BE2C (cell line): ENCODE measurements at regions not wholly inside any gene's neighbourhood (a gene's known extent, or its start where the extent isn't known, plus 50 kb on each side); places are given as distances from the start of the nearest gene placed in this dataset.
"Not testable (repeated sequence)": the region's sequence is repeated elsewhere in the genome, so short reads cannot be mapped to it uniquely, and the experiment has no call there.

Source experiments
- DNase-seq: peaks from one replicate; pipeline ENCODE4 v3.0.0-alpha.2; 2020
- H3K27me3 ChIP-seq: fragments of 250-450 bp; sonication (Bioruptor Pico); 2 replicates; pipeline ENCODE4 v1.5.1; 2020; ENCODE audit warnings: mild to moderate bottlenecking
- H3K36me3 ChIP-seq: fragments of 250-450 bp; sonication (Bioruptor Pico); 2 replicates; pipeline ENCODE4 v1.5.1; 2020; ENCODE audit warnings: mild to moderate bottlenecking
- H3K4me1 ChIP-seq: fragments of 250-450 bp; sonication (Bioruptor Pico); 2 replicates; pipeline ENCODE4 v1.5.1; 2020
- H3K4me3 ChIP-seq: 2 replicates; pipeline ENCODE4 v1.5.1; 2011; ENCODE audit warnings: low read depth, low read length
- H3K9me3 ChIP-seq: fragments of 250-450 bp; sonication (Bioruptor Pico); 2 replicates; pipeline ENCODE4 v1.5.1; 2020
- TF ChIP-seq, protein P1 (sequence below): IDR thresholded peaks from 2 replicates; pipeline ENCODE4 v1.5.1; 2012; ENCODE audit warnings: mild to moderate bottlenecking, low read depth, low read length

- no peaks in the 10 kb centered on the region for H3K4me1 ChIP-seq
- TF ChIP-seq, protein P1, sequence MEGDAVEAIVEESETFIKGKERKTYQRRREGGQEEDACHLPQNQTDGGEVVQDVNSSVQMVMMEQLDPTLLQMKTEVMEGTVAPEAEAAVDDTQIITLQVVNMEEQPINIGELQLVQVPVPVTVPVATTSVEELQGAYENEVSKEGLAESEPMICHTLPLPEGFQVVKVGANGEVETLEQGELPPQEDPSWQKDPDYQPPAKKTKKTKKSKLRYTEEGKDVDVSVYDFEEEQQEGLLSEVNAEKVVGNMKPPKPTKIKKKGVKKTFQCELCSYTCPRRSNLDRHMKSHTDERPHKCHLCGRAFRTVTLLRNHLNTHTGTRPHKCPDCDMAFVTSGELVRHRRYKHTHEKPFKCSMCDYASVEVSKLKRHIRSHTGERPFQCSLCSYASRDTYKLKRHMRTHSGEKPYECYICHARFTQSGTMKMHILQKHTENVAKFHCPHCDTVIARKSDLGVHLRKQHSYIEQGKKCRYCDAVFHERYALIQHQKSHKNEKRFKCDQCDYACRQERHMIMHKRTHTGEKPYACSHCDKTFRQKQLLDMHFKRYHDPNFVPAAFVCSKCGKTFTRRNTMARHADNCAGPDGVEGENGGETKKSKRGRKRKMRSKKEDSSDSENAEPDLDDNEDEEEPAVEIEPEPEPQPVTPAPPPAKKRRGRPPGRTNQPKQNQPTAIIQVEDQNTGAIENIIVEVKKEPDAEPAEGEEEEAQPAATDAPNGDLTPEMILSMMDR: no peak
- no peak for DNase-seq
- no peak overlapping the region for H3K4me3 ChIP-seq
- no peaks in the 10 kb centered on the region for H3K27me3 ChIP-seq
- H3K9me3 ChIP-seq: no peaks in the 10 kb centered on the region
- no peaks in the 10 kb centered on the region for H3K36me3 ChIP-seq
Measured at GRCh38 chr18:66867653-66868052, 263.8 kb upstream of the CDH19 start.

GRCh38 chr18:66866427-66866940 is 262.6 kb upstream of the CDH19 start:
- not testable (repeated sequence) for H3K4me1 ChIP-seq, H3K36me3 ChIP-seq, DNase-seq, H3K27me3 ChIP-seq, H3K9me3 ChIP-seq, H3K4me3 ChIP-seq

DNA sequence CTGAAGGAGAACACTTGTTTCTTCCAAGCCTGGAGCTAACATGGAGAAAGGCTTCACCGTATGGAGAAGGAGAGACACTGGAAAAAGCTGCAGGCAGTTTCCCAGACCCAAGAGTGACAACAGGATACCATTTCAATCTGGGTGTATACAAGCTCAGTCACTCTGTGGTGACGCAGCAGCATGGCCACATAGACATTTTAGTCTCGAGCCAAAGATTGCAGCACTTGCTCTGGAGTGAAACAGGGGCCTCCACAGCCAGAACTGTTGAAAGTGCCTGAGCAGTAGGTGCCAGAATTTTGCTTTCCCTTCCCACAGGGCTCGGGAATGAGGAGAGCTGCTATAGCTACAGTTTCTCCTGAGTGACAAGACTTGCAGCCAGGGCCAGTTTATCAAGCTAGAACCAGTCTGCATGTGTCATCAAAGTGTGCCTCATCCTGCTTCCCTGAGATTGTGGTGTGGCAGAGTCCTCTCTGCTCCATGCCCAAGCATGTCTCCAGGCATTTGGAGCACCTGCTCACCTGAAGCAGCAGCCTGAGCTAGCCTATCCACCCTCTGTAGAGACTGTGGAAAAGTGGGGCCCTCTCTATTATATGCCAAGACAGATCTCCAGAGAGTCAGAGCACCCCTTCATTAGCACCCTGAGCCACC is 234.6 kb upstream of the CDH19 start:
- no peaks in the 10 kb centered on the region for H3K9me3 ChIP-seq
- TF ChIP-seq, protein P1: no peak
- H3K36me3 ChIP-seq: no peaks in the 10 kb centered on the region
- H3K4me1 ChIP-seq: no peaks in the 10 kb centered on the region
- no peaks in the 10 kb centered on the region for H3K27me3 ChIP-seq
- H3K4me3 ChIP-seq: no peak overlapping the region
- DNase-seq: no peak

GRCh38 chr18:66833646-66834045 is 229.8 kb upstream of the CDH19 start:
- Histone ChIP-seq H3K4me3 (no peak overlapping the region), H3K4me1 (no peaks in the 10 kb centered on the region), H3K36me3 (no peaks in the 10 kb centered on the region), H3K27me3 (no peaks in the 10 kb centered on the region), H3K9me3 (no peaks in the 10 kb centered on the region)
- TF ChIP-seq, protein P1: no peak
- no peak for DNase-seq

DNA sequence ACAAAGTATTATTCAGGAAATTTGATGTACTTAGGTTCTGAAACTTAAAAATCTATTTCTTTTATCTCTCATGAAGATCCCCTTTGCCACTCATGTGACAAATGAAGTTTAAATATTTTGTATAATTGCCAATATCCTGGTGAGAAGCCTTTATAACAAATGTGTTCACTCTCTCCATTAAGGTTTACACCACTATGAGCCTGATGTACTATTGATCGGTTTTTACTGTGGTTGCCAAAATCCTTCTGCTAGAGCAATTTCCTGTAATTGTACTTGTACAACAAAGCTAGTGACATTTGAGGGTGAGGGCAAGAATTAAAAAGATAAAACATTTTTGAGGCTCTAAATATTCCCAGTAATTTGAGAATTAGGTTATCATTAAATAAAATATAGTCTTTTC is 222.3 kb upstream of the CDH19 start:
- H3K4me3 ChIP-seq: no peak overlapping the region
- TF ChIP-seq, protein P1: no peak
- H3K4me1 ChIP-seq: no peaks in the 10 kb centered on the region
- no peak for DNase-seq
- no peaks in the 10 kb centered on the region for H3K36me3 ChIP-seq
- H3K27me3 ChIP-seq: no peaks in the 10 kb centered on the region
- H3K9me3 ChIP-seq: no peaks in the 10 kb centered on the region

GRCh38 chr18:66825347-66825746 is 221.5 kb upstream of the CDH19 start:
- no peaks in the 10 kb centered on the region for H3K27me3 ChIP-seq
- H3K9me3 ChIP-seq: no peaks in the 10 kb centered on the region
- H3K4me1 ChIP-seq: no peaks in the 10 kb centered on the region
- no peaks in the 10 kb centered on the region for H3K36me3 ChIP-seq
- no peak overlapping the region for H3K4me3 ChIP-seq
- DNase-seq: no peak
- TF ChIP-seq, protein P1: no peak
